Aorta (tissue), 5 donors: ENCODE measurements at regions not wholly inside any gene's neighbourhood (a gene's known extent, or its start where the extent isn't known, plus 50 kb on each side); places are given as distances from the start of the nearest gene placed in this dataset.
"Not testable (repeated sequence)": the region's sequence is repeated elsewhere in the genome, so short reads cannot be mapped to it uniquely, and the experiment has no call there.

Experiments
- ATAC-seq: fragments of 200-7000 bp; cut with Tn5 transposase; one replicate; pipeline ENCODE4 v1.9.1; 2022; ENCODE audit warnings: moderate library complexity; ENCODE audit not compliant: low FRiP score
- DNase-seq, 2 donors: peaks; one replicate each; pipeline ENCODE4 v3.0.0-alpha.2; 2020
- H3K27ac ChIP-seq, 2 donors: one replicate each; pipeline ENCODE4 v1.5.1; 2013; ENCODE audit warnings: low read length in 2 of 2, mild to moderate bottlenecking in 2 of 2, moderate library complexity in 2 of 2, control low read depth in 1 of 2, inconsistent platforms in 1 of 2, low read depth in 1 of 2
- H3K27me3 ChIP-seq, 2 donors: one replicate each; pipeline ENCODE4 v1.6.1; 2013; ENCODE audit warnings: control low read depth in 1 of 2, low read length in 1 of 2, mild to moderate bottlenecking in 1 of 2, moderate library complexity in 1 of 2; ENCODE audit not compliant: insufficient read depth in 2 of 2, control insufficient read depth in 1 of 2
- H3K36me3 ChIP-seq, 2 donors: one replicate each; pipeline ENCODE4 v1.6.1; 2013; ENCODE audit warnings: control low read depth in 1 of 2, low read length in 1 of 2, mild to moderate bottlenecking in 1 of 2; ENCODE audit not compliant: insufficient read depth in 2 of 2, control insufficient read depth in 1 of 2
- H3K4me1 ChIP-seq, 2 donors: one replicate each; pipeline ENCODE4 v1.6.1; 2013; ENCODE audit warnings: low read length in 2 of 2, control low read depth in 1 of 2, mild to moderate bottlenecking in 1 of 2, moderate library complexity in 1 of 2; ENCODE audit not compliant: insufficient read depth in 2 of 2, control insufficient read depth in 1 of 2
- H3K4me3 ChIP-seq, 2 donors: one replicate each; pipeline ENCODE4 v1.5.1; 2013; ENCODE audit warnings: low read length in 2 of 2, control low read depth in 1 of 2, mild to moderate bottlenecking in 1 of 2
- H3K9me3 ChIP-seq: one replicate; pipeline ENCODE4 v1.6.1; 2013; ENCODE audit warnings: mild to moderate bottlenecking, low read length; ENCODE audit not compliant: control insufficient read depth
- WGBS, 2 donors: extraction: QIAGEN DNeasy Blood & Tissue Kit; methylation state at CpG; one replicate each; pipeline ENCODE4 v1.1.7; 2013; 5-methylcytosine and 5-hydroxymethylcytosine counted together
- intact Hi-C, 2 donors: fragments of 100-400 bp; cut with DNase I; formaldehyde crosslinking; loops; one replicate each; pipeline versions ENCODE4 v1.14.2 to v1.15.0; 2022
- donor health status: healthy with polysubstance abuse.
- donor health status: Bipolar disorder and iron deficiency.
- donor health status: DM: no; HTN: no; CAD: no.
- donor health status: DM: no; HTN: no; CAD: no.
- donor health status: DM: yes; HTN: yes; CAD: no.

DNA sequence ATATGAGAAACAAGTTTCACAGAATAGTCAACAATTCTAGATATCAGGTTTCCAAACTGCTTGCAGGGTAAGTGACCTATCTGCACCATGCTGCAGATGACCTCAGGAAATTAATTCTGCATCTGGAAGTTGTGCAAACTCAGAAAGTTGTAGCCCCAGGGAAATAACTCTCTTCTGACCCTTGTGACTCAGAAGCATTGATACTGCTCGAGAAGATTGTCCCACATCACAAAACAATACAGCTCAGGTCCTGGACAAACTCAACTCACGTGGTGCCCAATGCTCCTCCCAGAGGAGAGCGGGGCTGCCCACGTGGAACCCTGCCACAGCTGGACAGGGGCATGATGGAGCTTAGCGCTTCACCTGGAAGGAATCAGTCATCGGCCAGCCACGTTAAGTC lies 221.9 kb upstream of the LRRC61 start:
- WGBS, 2 donors = 62 to 72% methylated on average over 7 of the region's 7 CpGs
- H3K4me1 ChIP-seq, H3K27me3 ChIP-seq, H3K4me3 ChIP-seq, ATAC-seq, intact Hi-C loops, H3K9me3 ChIP-seq, H3K36me3 ChIP-seq, H3K27ac ChIP-seq, DNase-seq: not testable (repeated sequence)

DNA sequence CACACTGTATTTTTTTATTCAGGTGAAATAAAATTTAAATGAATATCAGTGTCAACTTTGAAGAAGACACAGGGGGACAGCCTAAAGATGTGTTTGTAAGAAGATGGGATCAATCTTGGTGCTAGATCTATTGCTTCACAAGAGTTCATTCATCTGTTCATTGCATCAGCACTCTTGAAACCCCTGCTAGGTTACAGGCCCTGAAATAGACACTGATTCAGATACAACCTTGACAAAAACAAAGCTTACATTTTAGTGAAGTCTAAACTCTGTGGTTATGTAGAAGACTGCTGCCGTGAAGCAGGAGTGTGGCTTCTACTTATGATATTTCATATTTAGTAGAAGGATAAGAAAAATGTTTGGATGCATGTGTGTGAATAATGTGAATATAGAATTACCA lies 215.9 kb upstream of the LRRC61 start:
- H3K9me3 ChIP-seq, H3K4me1 ChIP-seq, ATAC-seq, H3K27me3 ChIP-seq, H3K27ac ChIP-seq, H3K4me3 ChIP-seq, H3K36me3 ChIP-seq, DNase-seq, intact Hi-C loops: not testable (repeated sequence)
- WGBS, 2 donors = 84 to 89% methylated on average over 1 of the region's 1 CpG

DNA sequence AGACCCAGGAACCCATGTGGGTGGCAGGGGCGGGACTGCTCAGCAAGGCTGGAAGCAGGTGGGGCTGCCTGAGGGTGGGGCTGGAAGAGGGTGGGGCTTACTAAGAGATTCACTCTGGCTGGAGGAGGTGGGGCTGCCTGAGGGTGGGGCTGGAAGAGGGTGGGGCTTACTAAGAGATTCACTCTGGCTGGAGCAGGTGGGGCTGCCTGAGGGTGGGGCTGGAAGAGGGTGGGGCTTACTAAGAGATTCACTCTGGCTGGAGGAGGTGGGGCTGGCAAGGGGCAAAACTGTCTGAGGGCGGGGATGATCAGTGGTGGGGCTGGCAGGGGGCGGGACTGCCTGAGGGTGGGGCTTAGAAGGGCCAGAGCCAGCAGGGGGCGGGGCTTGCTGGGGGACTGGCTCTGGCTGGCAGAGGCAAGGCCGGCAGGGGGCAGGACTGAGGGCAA lies 212.8 kb upstream of the LRRC61 start:
- H3K27me3 ChIP-seq, H3K4me3 ChIP-seq, DNase-seq, H3K36me3 ChIP-seq, H3K27ac ChIP-seq, H3K9me3 ChIP-seq, intact Hi-C loops, H3K4me1 ChIP-seq: not testable (repeated sequence)
- 49 to 50% methylated on average over 1 to 4 of the region's 5 CpGs for WGBS, 2 donors
- ATAC-seq = peak; percentile 47

DNA sequence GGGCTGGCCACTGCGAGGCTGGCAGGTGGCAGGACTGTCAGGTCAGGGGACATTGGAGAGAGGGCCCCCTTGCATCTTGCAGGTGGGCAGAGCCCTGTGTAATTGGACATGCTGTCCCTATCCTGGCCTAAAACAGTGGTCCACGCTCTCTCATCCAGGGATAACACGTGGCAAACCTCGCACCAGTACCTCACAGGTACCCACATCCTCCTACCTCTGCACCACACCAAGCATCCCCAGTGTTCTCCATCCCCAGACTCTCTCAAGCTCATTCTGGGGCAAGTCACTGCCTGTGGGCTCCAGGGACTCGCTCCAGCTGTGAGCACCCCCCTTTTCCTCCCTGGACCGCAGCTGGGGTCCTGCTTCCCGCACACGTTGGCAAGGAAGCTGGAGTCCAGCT lies 212.3 kb upstream of the LRRC61 start:
- WGBS, 2 donors = 63 to 69% methylated on average over 3 to 8 of the region's 8 CpGs
- H3K27me3 ChIP-seq, DNase-seq, H3K36me3 ChIP-seq, H3K9me3 ChIP-seq, intact Hi-C loops, H3K4me1 ChIP-seq, H3K27ac ChIP-seq, ATAC-seq, H3K4me3 ChIP-seq: not testable (repeated sequence)

DNA sequence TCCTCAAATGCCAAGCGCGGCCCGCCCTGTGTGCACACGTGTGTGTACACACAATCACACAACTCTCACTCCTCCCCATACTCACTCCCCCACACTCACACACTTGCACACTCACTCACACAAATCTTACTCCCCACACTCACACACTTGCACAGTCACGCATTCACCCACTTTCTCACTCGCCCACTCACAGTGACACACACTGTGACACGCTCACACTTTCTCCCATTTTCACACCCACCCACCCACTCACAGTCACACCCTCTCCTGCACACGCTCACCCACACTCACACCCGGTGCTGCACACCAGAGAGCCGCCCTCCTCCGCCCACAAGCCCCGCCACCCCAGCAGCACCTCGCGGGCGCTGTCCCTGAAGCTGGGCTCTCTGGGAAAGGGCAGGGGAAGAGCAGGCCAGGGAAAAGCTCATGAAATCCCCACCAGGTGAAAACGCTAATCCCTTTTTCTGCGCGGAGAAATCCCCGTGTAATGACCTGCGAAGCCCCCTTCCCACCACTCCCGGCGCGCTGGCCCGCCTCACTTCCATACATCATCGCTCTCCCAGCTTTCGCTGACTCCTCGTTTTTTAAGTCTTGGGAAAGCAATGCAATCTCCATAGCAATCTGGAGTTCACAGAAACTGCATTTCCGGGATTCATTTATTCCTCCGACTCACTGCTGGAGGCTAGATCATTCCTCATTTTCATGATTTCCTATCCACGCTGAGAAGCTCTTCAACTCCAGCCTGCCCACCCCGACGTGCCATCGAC lies 211.6 kb upstream of the LRRC61 start:
- WGBS, 2 donors = 29 to 30% methylated on average over 16 to 28 of the region's 33 CpGs
- H3K36me3 ChIP-seq, intact Hi-C loops: not testable (repeated sequence)

DNA sequence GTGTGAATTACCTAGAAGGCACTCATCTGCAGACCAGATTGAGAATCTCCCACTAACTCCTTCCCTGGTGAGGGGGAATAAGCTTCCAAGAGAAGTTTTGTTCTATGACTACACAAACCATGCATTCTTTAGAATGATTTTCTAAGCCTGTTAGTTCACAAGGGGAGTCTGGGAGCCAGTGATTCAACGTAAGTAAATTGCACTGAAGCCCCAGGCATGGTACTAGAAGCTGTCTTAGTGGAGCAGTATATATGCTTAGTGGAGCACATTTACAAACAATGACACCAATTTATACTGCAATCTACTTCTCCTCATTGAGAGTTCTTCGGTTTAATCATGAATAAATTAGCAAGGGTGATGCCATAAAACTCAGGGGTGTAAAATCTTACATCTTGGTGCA lies 209.9 kb upstream of the LRRC61 start:
- intact Hi-C loops = not testable (repeated sequence)

More for the DNA sequence above, 211.6 kb upstream of the LRRC61 start:
- not testable (repeated sequence) for H3K9me3 ChIP-seq, H3K27me3 ChIP-seq, H3K4me3 ChIP-seq, DNase-seq, H3K27ac ChIP-seq, H3K4me1 ChIP-seq
- peak; percentile 6 for ATAC-seq

DNA sequence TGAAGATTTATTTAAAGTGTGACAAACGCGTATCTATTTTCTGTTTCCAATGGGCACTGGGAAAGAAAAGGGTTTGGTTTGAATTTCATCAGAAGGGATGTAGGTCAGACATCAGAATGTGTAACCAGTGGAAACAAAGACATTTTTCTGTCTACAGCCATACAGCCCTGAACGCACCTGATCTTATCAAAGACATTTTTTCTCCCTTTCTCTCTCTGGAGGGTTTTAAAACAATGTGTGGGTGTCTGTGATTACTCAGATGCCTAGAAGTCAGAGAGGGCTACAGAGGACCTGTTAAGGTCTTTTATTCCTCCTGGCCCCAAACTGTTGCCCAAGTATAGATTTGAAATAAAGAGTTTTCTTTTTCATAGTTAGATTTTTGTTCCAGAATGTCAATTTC lies 208.6 kb upstream of the LRRC61 start:
- H3K27me3 ChIP-seq, H3K4me3 ChIP-seq, intact Hi-C loops, DNase-seq, H3K27ac ChIP-seq, H3K9me3 ChIP-seq, H3K36me3 ChIP-seq, ATAC-seq, H3K4me1 ChIP-seq: not testable (repeated sequence)
- 71 to 77% methylated on average over 3 of the region's 3 CpGs for WGBS, 2 donors

More for the DNA sequence above, 209.9 kb upstream of the LRRC61 start:
- 27 to 37% methylated on average over 2 of the region's 2 CpGs for whole genome bisulfite sequencing, 2 donors
- H3K4me1 ChIP-seq, H3K36me3 ChIP-seq, H3K9me3 ChIP-seq, H3K27ac ChIP-seq, H3K4me3 ChIP-seq, DNase-seq, H3K27me3 ChIP-seq, ATAC-seq: not testable (repeated sequence)

DNA sequence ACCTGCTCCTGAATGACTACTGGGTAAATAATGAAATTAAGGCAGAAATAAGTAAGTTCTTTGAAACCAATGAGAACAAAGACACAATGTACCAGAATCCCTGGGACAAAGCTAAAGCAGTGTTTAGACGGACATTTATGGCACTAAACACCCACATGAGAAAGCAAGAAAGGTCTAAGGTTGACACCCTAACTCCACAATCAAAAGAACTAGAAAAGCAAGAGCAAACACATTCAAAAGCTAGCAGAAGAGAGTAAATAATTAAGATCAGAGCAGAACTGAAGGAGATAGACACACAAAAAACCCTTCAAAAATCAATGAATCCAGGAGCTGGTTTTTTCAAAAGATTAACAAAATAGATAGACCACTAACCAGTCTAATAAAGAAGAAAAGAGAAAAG lies 203.2 kb upstream of the LRRC61 start:
- ATAC-seq, H3K9me3 ChIP-seq, DNase-seq, H3K4me1 ChIP-seq, H3K27me3 ChIP-seq, H3K4me3 ChIP-seq, H3K27ac ChIP-seq, H3K36me3 ChIP-seq, intact Hi-C loops: not testable (repeated sequence)
- 33 to 36% methylated on average over 1 of the region's 1 CpG for WGBS, 2 donors

DNA sequence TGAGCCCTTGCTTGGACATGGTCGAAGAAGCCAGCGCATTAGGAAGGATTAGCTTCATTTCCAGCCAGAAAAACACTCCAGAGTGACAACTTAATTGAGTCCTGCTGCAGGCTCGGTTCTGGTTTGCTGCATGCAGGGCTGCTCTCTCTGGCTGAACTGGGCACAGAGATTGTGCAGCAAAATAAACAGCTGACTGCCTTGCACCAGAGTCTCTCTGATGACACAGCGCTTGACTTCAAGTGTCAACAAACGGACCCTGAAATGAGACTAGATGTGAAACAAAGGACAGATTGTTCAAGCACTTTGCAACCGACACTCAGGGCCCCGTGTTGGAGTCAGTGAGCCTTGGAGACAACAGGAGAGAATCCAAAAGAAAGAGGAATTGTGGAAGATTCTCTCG lies 197.3 kb upstream of the LRRC61 start:
- H3K27ac ChIP-seq, DNase-seq, ATAC-seq, H3K4me3 ChIP-seq, H3K36me3 ChIP-seq, H3K4me1 ChIP-seq, intact Hi-C loops, H3K9me3 ChIP-seq, H3K27me3 ChIP-seq: not testable (repeated sequence)
- 19 to 25% methylated on average over 8 of the region's 8 CpGs for WGBS, 2 donors
